HG02588 (cell line): ENCODE measurements at regions not wholly inside any gene's neighbourhood (a gene's known extent, or its start where the extent isn't known, plus 50 kb on each side); places are given as distances from the start of the nearest gene placed in this dataset.

Experiments used
- ATAC-seq: cut with Tn5 transposase; IDR thresholded peaks from one replicate; pipeline ENCODE4 v1.9.1; 2021; ENCODE audit warnings: mild to moderate bottlenecking, moderate library complexity; ENCODE audit not compliant: unreplicated experiment

DNA sequence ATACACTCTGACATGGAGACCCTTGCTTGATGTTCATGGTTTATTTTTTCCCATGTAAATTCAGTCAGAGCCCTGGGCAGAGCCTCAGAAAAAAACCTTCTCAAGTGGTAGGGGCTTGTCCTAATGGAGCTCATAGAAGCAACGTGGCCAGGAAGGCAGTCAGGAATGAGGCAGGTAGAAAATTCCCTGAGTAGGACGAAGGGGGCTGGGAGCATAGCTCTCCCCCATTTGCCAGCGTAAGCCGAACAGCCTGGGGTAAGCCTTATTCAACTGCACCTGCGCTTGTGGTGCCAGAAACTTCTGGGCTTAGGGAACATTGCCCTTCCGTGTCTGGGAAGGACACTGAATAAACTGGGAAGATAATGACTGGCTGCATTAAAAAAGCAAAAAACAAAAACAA, 238.5 kb upstream of the ROPN1 start:
- ATAC-seq = no peak

DNA sequence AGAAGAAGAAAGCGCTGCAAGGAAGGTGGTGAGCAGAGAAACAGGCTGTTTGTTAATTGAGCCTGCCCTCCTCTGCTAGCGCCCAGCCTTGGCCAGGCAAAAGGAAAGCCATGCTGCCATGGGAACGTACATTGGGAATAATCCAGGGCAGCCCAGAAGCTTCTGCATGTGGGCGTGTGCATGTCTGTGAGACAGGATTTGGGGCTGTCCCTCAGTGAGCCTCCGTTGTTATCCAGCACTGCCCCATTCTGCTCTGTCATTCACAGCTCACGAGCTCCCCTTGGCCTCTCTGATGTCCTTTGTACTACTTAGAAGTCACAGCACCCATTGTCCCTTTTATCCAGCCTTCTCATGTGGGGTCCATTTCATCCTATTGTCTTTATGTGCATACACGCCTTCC, 239.1 kb upstream of the ROPN1 start:
- ATAC-seq = no peak

DNA sequence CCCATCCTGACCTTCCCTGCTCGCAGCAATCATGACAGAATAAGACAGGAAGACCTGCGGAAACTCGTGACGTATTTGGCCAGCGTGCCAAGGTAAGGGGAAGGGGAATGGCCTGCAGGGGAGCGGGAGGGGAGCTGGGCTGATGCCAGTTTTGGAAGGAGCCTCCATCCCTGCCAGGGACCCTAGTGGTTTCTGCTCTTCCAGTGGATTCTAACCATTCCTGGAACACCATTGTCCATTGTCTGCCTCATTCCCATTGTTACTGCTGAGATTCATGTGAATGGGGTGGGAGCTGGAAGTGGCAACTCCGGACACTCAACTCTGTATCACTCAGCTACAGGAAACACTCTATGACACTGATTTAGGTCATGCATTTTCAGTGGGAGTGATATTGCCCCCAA, 242.9 kb upstream of the ROPN1 start:
- no peak for ATAC-seq

DNA sequence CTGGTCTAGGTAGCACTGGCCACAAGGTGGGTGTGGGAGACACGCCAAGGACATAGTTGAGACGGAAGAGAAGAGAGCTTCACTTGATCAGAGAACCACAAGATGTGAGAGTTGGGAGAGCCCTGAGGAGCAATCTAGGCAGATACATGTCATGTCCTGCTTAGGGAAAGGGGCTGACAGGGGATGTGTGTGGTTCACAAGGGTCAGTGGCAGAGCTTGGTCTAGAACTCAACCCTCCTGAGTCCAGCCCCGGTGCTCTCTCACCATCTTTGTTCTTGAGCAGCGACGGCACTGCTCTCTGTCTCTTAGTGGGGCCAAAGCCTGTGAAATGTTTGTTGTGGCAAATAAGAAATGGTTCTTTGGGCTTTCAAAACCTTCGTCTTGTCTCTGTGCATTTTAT, 243.5 kb upstream of the ROPN1 start:
- no peak for ATAC-seq

DNA sequence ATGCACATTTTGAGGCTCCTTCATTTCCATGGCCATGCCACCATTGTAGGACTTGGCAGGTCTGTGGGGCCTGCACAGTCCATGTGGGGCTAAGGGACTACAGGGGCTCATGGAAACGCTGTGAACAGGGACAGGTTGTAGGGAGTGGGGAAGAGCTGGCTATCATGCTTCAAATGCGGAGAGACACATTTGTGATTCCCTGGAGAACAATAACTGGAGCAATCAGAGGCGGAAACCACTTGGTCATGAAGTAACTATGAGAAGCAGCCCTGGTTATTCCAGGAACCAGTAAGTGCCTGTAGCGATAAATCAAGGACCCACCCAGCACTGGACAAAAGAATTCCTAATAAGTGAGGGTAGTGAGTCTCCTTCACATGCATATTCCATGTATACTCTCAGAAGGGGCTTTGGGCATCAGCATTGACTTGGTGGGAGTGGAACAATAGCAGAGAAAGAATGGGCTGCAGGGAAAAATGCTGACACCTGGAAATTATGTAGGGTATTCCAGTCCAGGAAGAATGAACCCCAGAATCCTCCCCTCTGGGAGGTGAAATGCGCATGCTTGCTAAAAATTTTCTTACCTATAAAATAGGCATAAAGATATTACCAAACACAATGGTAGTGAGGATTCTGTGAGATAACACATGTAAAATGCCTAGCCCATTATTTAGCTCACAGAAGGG, 251.4 kb upstream of the ROPN1 start:
- ATAC-seq = no peak

DNA sequence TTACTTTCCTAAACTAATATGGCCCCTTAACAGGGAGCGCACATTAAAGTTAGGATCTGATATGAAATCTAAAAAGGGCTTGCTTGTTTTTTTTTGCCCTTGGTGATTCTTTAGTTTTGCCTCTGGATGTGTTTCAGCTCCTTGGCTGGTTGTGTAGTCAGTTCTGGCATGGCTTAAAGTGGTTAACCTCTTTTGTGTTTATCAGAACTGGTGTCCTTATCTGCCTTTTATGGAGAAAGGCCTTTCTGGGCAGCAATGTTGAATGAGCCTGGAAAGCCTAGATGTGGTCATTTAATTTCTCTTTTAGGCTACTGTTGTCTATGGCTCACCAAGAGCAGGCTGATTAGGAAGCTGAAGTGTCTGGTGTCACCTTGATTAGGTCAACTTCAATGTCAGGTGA, 254.5 kb upstream of the ROPN1 start:
- ATAC-seq = no peak

DNA sequence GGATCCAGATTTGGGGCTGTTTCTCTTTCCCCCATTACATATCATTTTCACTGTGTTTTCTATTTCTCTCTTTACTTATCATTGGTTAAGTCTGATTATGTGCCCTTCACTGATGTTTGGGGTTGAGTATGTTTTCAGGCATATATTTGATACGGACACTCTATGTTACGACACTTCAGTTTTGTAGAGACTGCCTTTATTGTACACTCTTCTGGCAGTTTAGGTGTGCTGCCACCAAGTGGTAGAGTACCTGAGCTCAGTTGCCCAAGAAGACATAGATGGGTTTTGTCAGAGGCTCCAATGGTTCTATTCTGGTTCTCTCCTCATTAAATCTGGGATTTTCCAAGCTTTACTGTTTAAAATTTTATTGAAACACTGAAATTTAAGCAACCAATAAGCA, 255.0 kb upstream of the ROPN1 start:
- ATAC-seq = no peak

DNA sequence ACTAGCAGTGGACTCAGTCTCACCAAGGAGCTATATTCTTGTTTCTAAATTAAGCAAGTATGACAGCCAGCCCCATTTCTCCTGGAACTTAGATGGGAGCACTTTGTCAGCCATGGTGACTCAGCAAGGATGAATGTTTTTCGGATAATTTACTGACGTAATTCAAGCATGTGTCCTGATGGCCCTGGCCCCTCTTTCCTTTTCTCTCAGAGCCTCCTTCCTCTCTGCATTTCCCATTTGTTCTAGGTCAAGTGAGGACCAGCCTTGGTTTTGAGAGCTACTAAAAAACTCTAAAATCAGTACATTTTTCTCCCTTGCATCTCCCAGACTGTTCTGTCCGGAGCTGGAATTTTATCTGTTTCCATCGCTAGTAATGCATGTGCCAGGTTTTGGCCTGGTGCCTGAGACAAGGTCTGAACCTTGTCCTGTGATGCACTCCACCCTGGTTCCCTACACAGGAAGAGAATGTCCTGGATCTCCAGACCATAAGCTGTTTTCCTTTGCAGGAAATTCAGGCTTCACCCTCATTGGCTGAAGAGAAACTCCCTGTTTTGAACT, 256.6 kb upstream of the ROPN1 start:
- ATAC-seq = no peak

DNA sequence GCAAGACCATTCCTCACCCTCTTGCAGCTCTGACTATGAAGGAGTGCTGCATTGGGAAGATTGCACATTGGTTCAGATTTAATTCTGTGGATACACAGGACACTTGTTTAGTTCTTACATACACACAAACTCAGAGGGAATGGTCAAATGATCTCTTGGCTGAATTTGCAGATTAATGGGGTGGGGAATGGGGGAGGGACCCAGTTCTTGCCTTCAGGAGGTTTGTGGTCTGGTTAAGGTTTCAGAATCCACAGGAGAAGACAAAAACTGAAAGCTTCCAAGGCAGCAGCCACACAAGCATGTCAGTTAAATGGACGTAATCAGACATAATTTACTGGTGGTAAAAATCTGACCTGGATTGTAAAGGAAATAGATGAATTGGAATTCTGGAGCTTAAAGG, 257.1 kb upstream of the ROPN1 start:
- no peak for ATAC-seq

DNA sequence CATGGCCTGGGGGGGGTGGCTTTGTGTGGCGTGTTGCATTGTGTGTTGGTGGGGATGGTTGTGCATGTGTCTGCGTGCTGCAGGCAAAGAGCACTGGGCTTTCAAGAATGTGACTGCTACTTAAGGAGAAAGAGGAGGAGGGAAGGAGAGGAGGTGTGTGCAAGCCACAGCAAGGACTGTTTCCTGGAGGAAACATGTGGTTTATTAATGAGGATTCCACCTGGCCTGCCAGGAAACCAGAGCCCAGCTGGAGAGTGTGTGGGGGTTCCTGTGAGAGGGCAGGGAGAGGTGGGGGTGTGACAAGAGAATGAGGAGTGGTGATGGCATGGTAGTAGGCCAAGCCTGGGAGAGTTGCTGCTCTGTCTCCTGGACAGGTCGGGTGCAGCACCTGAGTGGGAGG, 258.1 kb upstream of the ROPN1 start:
- ATAC-seq = no peak

DNA sequence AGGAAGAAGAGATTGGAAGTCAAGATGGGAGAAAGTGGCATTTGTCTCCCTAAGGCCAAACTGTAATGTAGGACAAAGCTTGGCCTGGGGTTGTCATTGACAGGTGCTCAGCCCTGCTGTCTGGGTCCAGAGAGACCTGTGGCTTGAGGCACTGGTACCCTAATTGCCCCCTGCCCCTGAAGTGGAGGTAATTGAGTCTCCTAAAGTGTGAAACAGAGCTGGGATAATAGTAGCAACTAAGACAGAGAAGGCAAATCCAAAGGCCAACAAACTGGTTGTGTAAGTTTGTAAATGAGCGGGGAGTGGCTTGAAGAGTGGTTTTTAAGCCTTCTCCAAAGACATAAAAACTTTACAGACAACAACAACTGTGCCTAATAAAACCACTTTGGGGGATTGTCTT, 264.2 kb upstream of the ROPN1 start:
- no peak for ATAC-seq

DNA sequence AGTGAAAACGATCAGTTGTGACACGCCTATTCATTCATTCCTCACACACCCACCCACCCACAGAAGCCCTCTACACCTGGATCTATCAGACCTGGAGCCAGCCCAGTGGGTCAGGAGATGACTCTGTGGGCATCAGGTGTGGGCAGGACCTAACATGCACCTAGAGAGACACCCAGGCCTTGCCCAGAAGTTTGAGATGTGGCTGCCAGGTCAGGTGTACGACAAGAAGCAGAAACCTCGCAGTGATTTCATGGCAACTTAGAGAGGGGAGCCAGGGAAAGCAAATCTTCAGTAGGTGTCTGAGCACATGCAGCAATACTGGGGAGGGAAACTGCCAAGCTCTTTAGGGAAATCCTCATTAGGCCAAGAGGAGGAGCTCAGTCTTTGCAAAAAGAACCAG, 264.7 kb upstream of the ROPN1 start:
- ATAC-seq = no peak

DNA sequence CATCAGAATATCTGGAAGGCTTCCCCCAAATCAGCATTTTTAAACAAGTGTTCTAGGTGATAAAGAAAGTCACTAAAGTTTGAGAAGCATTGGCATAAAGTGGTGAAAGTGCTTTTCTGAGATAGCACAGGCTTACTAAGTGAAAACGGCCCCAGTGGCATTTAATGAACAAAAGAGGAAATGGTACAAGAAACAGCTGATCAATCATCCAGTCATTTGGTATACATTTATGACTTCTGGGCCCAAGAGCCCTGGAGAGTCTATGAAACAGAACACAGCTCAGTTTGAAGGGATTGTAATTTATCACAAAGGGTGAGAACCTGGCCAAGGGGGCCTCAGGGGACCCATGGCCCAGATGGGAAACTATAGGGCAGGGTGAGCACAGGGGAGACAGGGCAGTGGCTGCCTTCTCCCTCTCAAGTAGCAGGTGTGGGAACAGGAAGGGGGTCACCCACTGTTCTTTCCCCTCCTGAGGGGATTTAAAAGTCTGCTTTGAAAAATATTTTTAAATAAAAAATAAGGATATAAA, 265.5 kb upstream of the ROPN1 start:
- ATAC-seq = no peak

DNA sequence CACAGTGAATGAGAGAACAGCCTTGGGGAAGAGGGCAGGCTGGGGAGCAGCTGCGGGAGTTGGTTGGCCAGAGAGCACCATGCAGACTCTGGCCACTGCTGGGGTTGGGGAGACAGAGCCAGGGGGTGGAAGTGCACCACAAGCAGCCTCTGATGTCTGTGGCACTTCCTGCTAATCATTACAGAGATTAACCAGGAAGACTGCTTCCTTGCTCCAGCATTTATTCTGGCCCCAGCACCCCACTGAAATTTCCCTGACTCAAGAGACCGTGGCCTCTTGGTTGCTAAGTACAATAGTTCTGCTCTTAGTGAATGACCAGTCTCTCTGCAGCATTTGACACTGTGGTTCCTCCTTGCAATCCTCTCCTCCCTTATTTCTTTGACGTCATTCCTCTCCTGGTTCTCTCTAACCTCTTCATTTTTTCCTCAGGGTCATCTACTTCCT, 266.2 kb upstream of the ROPN1 start:
- ATAC-seq = no peak

DNA sequence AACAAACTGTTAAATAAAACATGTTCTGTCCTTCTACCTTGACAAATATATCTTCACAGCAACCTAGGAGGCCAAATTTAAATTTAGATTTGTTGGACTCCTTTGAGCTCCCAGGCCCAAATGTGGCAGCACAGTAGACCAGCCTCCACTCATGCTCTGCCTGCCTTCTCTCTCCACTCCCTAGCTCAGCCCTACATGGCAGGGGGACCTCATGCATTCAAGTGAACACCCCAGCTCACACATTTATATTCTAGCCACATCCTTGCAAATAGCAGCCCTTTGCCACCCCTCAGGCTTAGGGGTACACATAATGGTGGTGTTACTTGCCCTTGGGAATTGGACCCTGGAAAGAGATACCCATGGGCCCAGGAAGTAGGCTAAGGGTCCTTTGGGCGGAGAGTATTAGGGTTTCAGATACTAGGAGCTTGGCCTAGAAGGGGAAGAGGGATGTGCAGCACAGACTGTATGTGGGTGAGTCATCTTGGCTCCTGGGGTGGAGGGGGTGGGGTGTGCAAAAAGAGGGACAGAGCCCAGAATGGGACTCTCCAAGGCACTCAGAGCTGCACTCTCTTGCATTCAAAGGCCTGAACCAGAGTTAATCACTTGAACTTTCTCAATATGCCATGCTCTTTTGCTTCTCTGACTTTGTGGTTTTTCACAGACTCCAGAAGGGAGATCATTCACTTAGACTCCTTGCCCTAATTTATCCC, 268.4 kb upstream of the ROPN1 start:
- no peak for ATAC-seq

DNA sequence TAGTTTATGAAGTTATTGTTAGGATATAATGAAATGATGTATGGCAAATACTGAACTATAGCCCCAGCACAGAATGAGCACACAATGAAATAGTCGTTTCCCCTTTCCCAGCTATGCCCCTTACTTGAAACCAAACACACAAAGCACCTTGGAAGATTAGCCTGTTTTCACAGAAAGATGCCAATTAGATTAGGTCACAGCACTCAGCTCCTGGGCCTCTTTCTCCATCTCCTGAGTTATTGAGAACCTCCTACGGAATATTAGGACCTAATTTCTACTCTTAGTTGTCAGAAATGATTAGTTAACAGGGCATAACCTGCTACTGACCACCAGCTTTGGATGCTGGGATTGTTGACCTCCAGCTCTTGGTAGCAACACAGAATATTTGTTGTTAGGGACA, 269.4 kb upstream of the ROPN1 start:
- no peak for ATAC-seq

DNA sequence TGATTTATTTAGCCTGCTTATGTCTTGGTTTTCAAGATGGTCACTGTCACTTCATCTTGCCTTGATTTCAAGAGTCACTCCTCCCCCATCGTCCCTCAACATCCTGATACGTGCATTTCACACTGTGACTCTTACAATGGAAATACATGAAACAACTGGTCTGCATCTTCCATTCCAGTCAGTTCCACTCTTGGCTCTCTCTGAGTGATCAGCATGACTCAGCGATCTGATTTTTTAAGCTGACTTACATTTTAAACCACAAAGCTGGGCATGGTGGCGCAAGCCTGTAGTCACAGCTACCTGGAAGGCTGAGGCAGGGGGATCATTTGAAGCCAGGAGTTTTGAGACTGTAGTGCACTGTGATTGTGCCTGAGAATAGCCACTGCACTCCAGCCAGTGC, 271.2 kb upstream of the ROPN1 start:
- no peak for ATAC-seq

DNA sequence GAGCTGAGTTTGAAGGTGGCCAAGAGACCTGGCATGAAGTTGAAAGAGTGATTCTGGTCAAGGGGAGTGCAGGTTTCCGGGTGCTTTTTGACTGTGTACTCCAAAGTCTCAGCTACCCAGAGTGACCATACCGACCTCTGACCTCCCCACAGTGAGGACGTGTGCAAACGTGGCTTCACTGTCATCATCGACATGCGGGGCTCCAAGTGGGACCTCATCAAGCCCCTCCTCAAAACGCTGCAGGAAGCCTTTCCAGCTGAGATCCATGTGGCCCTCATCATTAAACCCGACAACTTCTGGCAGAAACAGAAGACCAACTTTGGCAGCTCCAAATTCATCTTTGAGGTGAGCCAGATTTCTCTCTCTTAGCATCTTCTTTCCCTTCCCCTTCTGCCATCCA, 272.4 kb upstream of the ROPN1 start:
- ATAC-seq = no peak

DNA sequence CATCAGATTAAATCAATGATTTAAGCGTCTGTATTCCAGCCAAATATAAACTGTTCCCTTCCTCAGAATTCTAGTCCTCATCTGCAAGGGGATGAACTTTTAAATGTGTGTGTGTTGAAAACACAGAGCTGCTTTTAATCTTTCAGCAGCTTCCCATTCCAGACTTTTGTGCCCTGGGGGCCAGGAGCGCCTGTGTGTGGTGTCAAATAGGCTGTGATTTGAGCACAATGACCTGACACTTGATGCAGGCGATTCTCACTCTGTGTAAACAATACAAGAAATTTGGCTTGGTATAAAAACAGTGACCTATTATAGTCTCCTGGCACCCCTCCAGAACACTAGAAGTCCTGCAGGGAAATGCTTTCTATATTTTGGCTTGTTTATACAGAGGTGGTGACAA, 274.6 kb upstream of the ROPN1 start:
- no peak for ATAC-seq

DNA sequence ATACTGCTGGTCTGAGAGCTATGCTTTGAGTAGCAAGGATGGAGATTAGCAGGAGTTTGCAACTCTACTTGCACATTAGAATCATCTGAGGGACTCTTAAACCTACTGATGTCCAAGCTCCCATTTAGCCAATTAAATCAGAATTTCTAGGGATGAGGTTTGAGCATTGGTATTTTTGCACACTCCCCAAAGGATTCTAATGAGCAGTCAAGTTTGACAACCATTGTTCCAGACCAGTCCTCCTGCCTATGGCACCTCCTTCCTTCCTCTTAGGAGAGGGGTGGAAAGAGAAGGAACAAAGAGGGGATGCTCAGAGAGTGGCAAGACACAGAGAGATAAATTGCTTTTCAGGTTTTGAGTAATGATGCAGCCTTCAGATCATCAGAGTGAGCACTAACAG, 275.5 kb upstream of the ROPN1 start:
- ATAC-seq = no peak

DNA sequence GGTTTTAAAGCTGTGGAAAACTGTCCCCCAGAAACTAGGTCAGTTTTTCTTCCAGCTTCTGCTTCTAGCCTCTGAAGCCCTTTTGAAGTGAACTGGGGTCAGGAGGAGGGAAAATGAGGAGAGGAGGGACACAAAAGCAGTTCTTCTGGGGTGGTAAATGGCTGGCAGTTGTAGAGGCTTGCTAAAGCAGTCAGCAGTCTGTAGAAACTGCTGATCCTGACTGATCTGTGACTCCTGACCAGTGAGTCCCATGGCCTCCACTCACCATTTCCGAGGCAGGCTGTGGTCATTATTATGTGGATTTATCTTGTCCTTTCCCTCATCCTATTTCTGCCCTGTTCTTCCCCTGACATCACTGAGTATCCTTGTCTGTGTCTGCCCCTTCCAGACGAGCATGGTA, 276.4 kb upstream of the ROPN1 start:
- ATAC-seq = no peak

DNA sequence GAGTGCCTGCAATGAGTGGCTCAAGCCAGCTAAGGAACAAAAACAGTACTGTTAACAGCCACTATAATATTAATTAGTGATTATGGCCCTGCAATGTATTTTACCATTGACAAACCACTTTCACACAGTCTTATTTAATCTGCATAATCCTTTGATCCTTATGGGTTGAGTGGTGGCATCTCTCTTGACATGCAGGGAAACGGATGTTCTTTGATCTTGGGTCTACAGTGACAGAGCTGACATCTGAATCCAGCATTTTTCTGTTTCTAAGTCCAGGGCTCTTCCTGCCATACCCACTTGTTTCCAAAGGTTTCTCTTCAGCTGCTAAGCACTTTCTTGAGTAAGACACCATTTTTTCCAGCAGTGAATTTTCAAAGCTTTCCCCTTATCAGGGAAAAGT, 277.7 kb upstream of the ROPN1 start:
- ATAC-seq = no peak
